ENCODE measurements at regions not wholly inside any gene's neighbourhood (a gene's known extent, or its start where the extent isn't known, plus 50 kb on each side); places are given as distances from the start of the nearest gene placed in this dataset.

DNA sequence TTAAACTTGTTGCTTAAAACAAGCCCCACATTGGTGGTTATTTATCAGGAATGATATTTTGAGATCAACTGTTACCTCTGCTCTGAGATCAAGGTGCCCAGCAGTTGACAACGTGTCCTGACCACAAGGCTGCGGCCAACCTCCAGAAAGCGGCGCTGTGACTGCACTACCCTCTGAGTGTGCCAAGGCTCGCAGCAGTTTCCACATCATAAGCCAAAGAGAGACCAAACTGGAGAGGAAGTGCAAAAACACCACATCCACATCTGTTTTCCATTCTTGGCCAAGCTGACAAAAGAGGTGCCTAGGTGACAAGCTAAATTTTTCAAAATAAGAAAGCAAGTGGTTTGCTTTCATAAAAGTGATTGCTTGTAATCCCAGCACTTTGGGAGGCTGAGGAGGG is 410.8 kb upstream of the POU3F3 start:
- TF ChIP-seq CTCF (conservative IDR thresholded peaks at IDR 0.05; ENCODE audit: low read depth in 2 of 2) (no peak), EZH2 (IDR thresholded peaks at IDR 0.05; ENCODE audit: low read depth, unreplicated experiment) (no peak), POLR2AphosphoS5 (IDR thresholded peaks at IDR 0.05; ENCODE audit: low read depth) (no peak), EZH2phosphoT487 (IDR thresholded peaks at IDR 0.05; ENCODE audit: unreplicated experiment) (no peak), NANOG (IDR thresholded peaks at IDR 0.05; ENCODE audit: borderline replicate concordance) (no peak), REST (IDR thresholded peaks at IDR 0.05; ENCODE audit: unreplicated experiment) (no peak), CREB1 (CRISPR knock-in tag; IDR thresholded peaks at IDR 0.05; ENCODE audit: low read depth) (no peak)
